ENCODE measurements at regions not wholly inside any gene's neighbourhood (a gene's known extent, or its start where the extent isn't known, plus 50 kb on each side); places are given as distances from the start of the nearest gene placed in this dataset.

GRCh38 chr1:5225707-5226704, 571.6 kb downstream of the AJAP1 start:
- Histone ChIP-seq H3K27me3 (ENCODE audit: insufficient read depth, low read length, poor library complexity, severe bottlenecking) (no peaks in the 10 kb centered on the region), H3K4me3 (ENCODE audit: low read length) (no peak overlapping the region), H3K4me1 (ENCODE audit: insufficient read depth, low read length) (no peaks in the 10 kb centered on the region), H3K9me3 (ENCODE audit: low read length) (no peaks in the 10 kb centered on the region), H3K27ac (ENCODE audit: low read depth, low read length) (no peak overlapping the region), H3K36me3 (ENCODE audit: insufficient read depth, low read length) (no peaks in the 10 kb centered on the region)
- H3K36me3 Mint-ChIP-seq, result no peaks in the 10 kb centered on the region
- peaks cover 8 to 40% of the 10 kb centered on the region in 2 donors for H3K27me3 Mint-ChIP-seq
- peaks cover 0 to 4% (median 4%) of the 10 kb centered on the region in 3 donors for H3K4me1 Mint-ChIP-seq
- CTCF ChIA-PET, result no interaction called here
- no peak for DNase-seq
- no peak overlapping the region for H3K27ac Mint-ChIP-seq
- no peaks in the 10 kb centered on the region for H3K9me3 Mint-ChIP-seq
- no peak overlapping the region for H3K4me3 Mint-ChIP-seq
- POLR2A ChIA-PET, result no interaction called here

GRCh38 chr1:5223206-5223605, 568.8 kb downstream of the AJAP1 start:
- H3K27me3 ChIP-seq (ENCODE audit: insufficient read depth, low read length, poor library complexity, severe bottlenecking), result no peaks in the 10 kb centered on the region
- no peak for DNase-seq
- no peaks in the 10 kb centered on the region for H3K36me3 ChIP-seq (ENCODE audit: insufficient read depth, low read length)
- H3K4me1 Mint-ChIP-seq, result peaks cover 0 to 4% (median 4%) of the 10 kb centered on the region in 3 donors
- ChIA-PET POLR2A (no interaction called here), CTCF (no interaction called here)
- H3K9me3 Mint-ChIP-seq, result no peaks in the 10 kb centered on the region
- no peaks in the 10 kb centered on the region for H3K9me3 ChIP-seq (ENCODE audit: low read length)
- no peak overlapping the region for H3K4me3 Mint-ChIP-seq
- peak overlapping the region in 2 of 8 donors; percentile 9 to 20 for H3K27ac Mint-ChIP-seq
- no peaks in the 10 kb centered on the region for H3K36me3 Mint-ChIP-seq
- no peaks in the 10 kb centered on the region for H3K4me1 ChIP-seq (ENCODE audit: insufficient read depth, low read length)
- no peak overlapping the region for H3K4me3 ChIP-seq (ENCODE audit: low read length)
- H3K27ac ChIP-seq (ENCODE audit: low read depth, low read length), result no peak overlapping the region
- peaks cover 12 to 32% of the 10 kb centered on the region in 2 donors for H3K27me3 Mint-ChIP-seq

GRCh38 chr1:5222626-5223025, 568.2 kb downstream of the AJAP1 start:
- H3K4me3 Mint-ChIP-seq, result no peak overlapping the region
- no peak for DNase-seq
- no peaks in the 10 kb centered on the region for H3K36me3 Mint-ChIP-seq
- CTCF ChIA-PET, result no interaction called here
- H3K9me3 ChIP-seq (ENCODE audit: low read length), result no peaks in the 10 kb centered on the region
- H3K36me3 ChIP-seq (ENCODE audit: insufficient read depth, low read length), result no peaks in the 10 kb centered on the region
- no peak overlapping the region for H3K27ac ChIP-seq (ENCODE audit: low read depth, low read length)
- H3K4me1 ChIP-seq (ENCODE audit: insufficient read depth, low read length), result no peaks in the 10 kb centered on the region
- POLR2A ChIA-PET, result no interaction called here
- peak overlapping the region in 1 of 8 donors; percentile 64 for H3K27ac Mint-ChIP-seq
- peaks cover 0 to 4% (median 4%) of the 10 kb centered on the region in 3 donors for H3K4me1 Mint-ChIP-seq
- no peaks in the 10 kb centered on the region for H3K27me3 ChIP-seq (ENCODE audit: insufficient read depth, low read length, poor library complexity, severe bottlenecking)
- no peaks in the 10 kb centered on the region for H3K9me3 Mint-ChIP-seq
- H3K4me3 ChIP-seq (ENCODE audit: low read length), result no peak overlapping the region
- peaks cover 9 to 32% of the 10 kb centered on the region in 2 donors for H3K27me3 Mint-ChIP-seq

GRCh38 chr1:5221451-5221850, 567.0 kb downstream of the AJAP1 start:
- Mint-ChIP-seq H3K36me3 (no peaks in the 10 kb centered on the region), H3K27me3 (peaks cover 8 to 30% of the 10 kb centered on the region in 2 donors), H3K4me1 (peaks cover 0 to 4% (median 4%) of the 10 kb centered on the region in 3 donors), H3K4me3 (no peak overlapping the region), H3K9me3 (no peaks in the 10 kb centered on the region), H3K27ac (no peak overlapping the region)
- Histone ChIP-seq H3K4me3 (ENCODE audit: low read length) (no peak overlapping the region), H3K36me3 (ENCODE audit: insufficient read depth, low read length) (no peaks in the 10 kb centered on the region), H3K27ac (ENCODE audit: low read depth, low read length) (no peak overlapping the region), H3K27me3 (ENCODE audit: insufficient read depth, low read length, poor library complexity, severe bottlenecking) (no peaks in the 10 kb centered on the region), H3K4me1 (ENCODE audit: insufficient read depth, low read length) (no peaks in the 10 kb centered on the region), H3K9me3 (ENCODE audit: low read length) (no peaks in the 10 kb centered on the region)
- ChIA-PET CTCF (no interaction called here), POLR2A (no interaction called here)
- DNase-seq, result no peak

GRCh38 chr1:5220821-5221220, 566.4 kb downstream of the AJAP1 start:
- Mint-ChIP-seq H3K27me3 (peaks cover 8 to 26% of the 10 kb centered on the region in 2 donors), H3K4me3 (no peak overlapping the region), H3K36me3 (no peaks in the 10 kb centered on the region), H3K27ac (no peak overlapping the region), H3K4me1 (peaks cover 0 to 3% (median 1%) of the 10 kb centered on the region in 3 donors), H3K9me3 (no peaks in the 10 kb centered on the region)
- Histone ChIP-seq H3K4me1 (ENCODE audit: insufficient read depth, low read length) (no peaks in the 10 kb centered on the region), H3K9me3 (ENCODE audit: low read length) (no peaks in the 10 kb centered on the region), H3K36me3 (ENCODE audit: insufficient read depth, low read length) (no peaks in the 10 kb centered on the region), H3K4me3 (ENCODE audit: low read length) (no peak overlapping the region), H3K27ac (ENCODE audit: low read depth, low read length) (no peak overlapping the region), H3K27me3 (ENCODE audit: insufficient read depth, low read length, poor library complexity, severe bottlenecking) (no peaks in the 10 kb centered on the region)
- ChIA-PET POLR2A (no interaction called here), CTCF (no interaction called here)
- no peak for DNase-seq

GRCh38 chr1:5220421-5220820, 566.0 kb downstream of the AJAP1 start:
- POLR2A ChIA-PET, result no interaction called here
- peaks cover 8 to 22% of the 10 kb centered on the region in 2 donors for H3K27me3 Mint-ChIP-seq

GRCh38 chr1:5200006-5200405, 545.6 kb downstream of the AJAP1 start:
- H3K27ac Mint-ChIP-seq, result no peak overlapping the region
- H3K27me3 Mint-ChIP-seq, result peaks cover 16 to 19% of the 10 kb centered on the region in 2 donors
- H3K27me3 ChIP-seq (ENCODE audit: insufficient read depth, low read length, poor library complexity, severe bottlenecking), result no peaks in the 10 kb centered on the region
- DNase-seq, result no peak
- H3K27ac ChIP-seq (ENCODE audit: low read depth, low read length), result no peak overlapping the region
- no peaks in the 10 kb centered on the region for H3K9me3 Mint-ChIP-seq
- no peaks in the 10 kb centered on the region for H3K4me1 ChIP-seq (ENCODE audit: insufficient read depth, low read length)
- ChIA-PET POLR2A (no interaction called here), CTCF (no interaction called here)
- H3K36me3 ChIP-seq (ENCODE audit: insufficient read depth, low read length), result no peaks in the 10 kb centered on the region
- H3K36me3 Mint-ChIP-seq, result no peaks in the 10 kb centered on the region
- no peak overlapping the region for H3K4me3 ChIP-seq (ENCODE audit: low read length)
- no peaks in the 10 kb centered on the region for H3K9me3 ChIP-seq (ENCODE audit: low read length)
- no peaks in the 10 kb centered on the region for H3K4me1 Mint-ChIP-seq
- no peak overlapping the region for H3K4me3 Mint-ChIP-seq

More at GRCh38 chr1:5220421-5220820, 566.0 kb downstream of the AJAP1 start:
- Histone ChIP-seq H3K4me3 (ENCODE audit: low read length) (no peak overlapping the region), H3K27ac (ENCODE audit: low read depth, low read length) (no peak overlapping the region), H3K4me1 (ENCODE audit: insufficient read depth, low read length) (no peaks in the 10 kb centered on the region), H3K9me3 (ENCODE audit: low read length) (no peaks in the 10 kb centered on the region), H3K27me3 (ENCODE audit: insufficient read depth, low read length, poor library complexity, severe bottlenecking) (no peaks in the 10 kb centered on the region), H3K36me3 (ENCODE audit: insufficient read depth, low read length) (no peaks in the 10 kb centered on the region)
- Mint-ChIP-seq H3K27ac (no peak overlapping the region), H3K4me3 (no peak overlapping the region), H3K9me3 (no peaks in the 10 kb centered on the region), H3K4me1 (no peaks in the 10 kb centered on the region), H3K36me3 (no peaks in the 10 kb centered on the region)
- CTCF ChIA-PET, result interaction anchor here (0.8 kb wide), 1 partner anchor 15 kb away, joined by 3 read pairs; no protein-coding TSS in a partner anchor
- DNase-seq, result no peak

GRCh38 chr1:5198328-5198727, 543.9 kb downstream of the AJAP1 start:
- Mint-ChIP-seq H3K4me1 (no peaks in the 10 kb centered on the region), H3K36me3 (no peaks in the 10 kb centered on the region), H3K27me3 (peaks cover 16 to 18% of the 10 kb centered on the region in 2 donors), H3K27ac (peak overlapping the region in 1 of 8 donors; percentile 47), H3K4me3 (no peak overlapping the region), H3K9me3 (no peaks in the 10 kb centered on the region)
- POLR2A ChIA-PET, result no interaction called here
- H3K4me3 ChIP-seq (ENCODE audit: low read length), result no peak overlapping the region
- CTCF ChIA-PET, result no interaction called here
- no peaks in the 10 kb centered on the region for H3K36me3 ChIP-seq (ENCODE audit: insufficient read depth, low read length)
- no peaks in the 10 kb centered on the region for H3K9me3 ChIP-seq (ENCODE audit: low read length)
- H3K4me1 ChIP-seq (ENCODE audit: insufficient read depth, low read length), result no peaks in the 10 kb centered on the region
- H3K27ac ChIP-seq (ENCODE audit: low read depth, low read length), result no peak overlapping the region
- DNase-seq, result no peak
- H3K27me3 ChIP-seq (ENCODE audit: insufficient read depth, low read length, poor library complexity, severe bottlenecking), result no peaks in the 10 kb centered on the region
